HG03280 (cell line): ENCODE measurements at regions not wholly inside any gene's neighbourhood (a gene's known extent, or its start where the extent isn't known, plus 50 kb on each side); places are given as distances from the start of the nearest gene placed in this dataset.
"Not testable (repeated sequence)": the region's sequence is repeated elsewhere in the genome, so short reads cannot be mapped to it uniquely, and the experiment has no call there.

Experiments
- ATAC-seq: cut with Tn5 transposase; IDR thresholded peaks from one replicate; pipeline ENCODE4 v1.9.1; 2021; ENCODE audit warnings: mild to moderate bottlenecking, moderate library complexity; ENCODE audit not compliant: unreplicated experiment

- ATAC-seq, result no peak
Observed at GRCh38 chr1:30660241-30660640, 63.1 kb downstream of the MATN1 start.

GRCh38 chr1:30659702-30660101 is 63.7 kb downstream of the MATN1 start:
- ATAC-seq, result no peak

GRCh38 chr1:30658375-30658774 is 65.0 kb downstream of the MATN1 start:
- ATAC-seq, result not testable (repeated sequence)

GRCh38 chr1:30658014-30658336 is 65.4 kb downstream of the MATN1 start:
- no peak for ATAC-seq

DNA sequence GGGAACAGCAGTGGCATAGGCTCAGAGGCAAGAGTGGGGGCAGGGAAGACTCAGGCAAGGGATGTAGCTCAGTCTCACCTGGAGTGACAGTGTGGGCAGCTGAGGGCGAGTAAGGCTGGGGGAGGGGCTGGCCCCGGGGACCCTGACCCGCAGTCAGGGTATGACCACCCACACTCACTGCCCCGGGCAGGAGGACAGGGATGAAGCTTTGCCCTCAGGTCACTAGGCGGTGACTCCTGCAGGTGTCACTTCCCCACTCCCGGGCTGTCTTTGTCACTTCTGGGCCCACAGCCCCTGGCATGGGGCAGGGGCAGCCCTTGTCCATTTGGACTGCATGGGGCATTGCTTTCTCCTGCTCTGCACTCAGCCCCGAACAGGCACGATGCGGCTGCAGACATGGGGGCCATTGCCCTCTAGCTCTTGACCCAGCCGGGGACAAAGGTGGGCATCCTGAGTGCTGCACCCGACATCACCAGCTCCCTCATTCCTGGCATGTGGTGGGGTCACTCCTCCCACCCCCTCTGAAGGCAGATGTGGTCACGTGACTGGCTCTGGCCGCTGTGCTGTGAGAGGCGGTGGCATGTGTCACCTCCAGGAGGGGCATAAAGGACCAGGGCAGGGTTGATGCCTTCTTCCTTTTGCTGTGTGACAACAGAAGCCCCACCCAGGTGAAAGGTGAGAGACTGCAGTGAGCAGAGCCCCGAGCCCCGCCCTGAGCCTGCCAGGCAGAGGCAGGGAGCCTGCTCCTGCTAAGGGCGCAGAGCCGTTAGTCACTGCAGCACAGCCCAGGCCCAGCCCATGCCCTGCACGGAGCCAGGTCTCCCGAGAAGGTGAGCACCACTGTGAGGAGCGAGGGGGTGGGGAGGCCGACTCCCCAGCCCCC is 66.0 kb downstream of the MATN1 start:
- ATAC-seq, result no peak

- no peak for ATAC-seq
Observed at GRCh38 chr1:30656171-30656940, 67.0 kb downstream of the MATN1 start.

GRCh38 chr1:30655672-30656071 is 67.7 kb downstream of the MATN1 start:
- ATAC-seq, result no peak

- no peak for ATAC-seq
Observed at GRCh38 chr1:30654188-30654587, 69.2 kb downstream of the MATN1 start.

DNA sequence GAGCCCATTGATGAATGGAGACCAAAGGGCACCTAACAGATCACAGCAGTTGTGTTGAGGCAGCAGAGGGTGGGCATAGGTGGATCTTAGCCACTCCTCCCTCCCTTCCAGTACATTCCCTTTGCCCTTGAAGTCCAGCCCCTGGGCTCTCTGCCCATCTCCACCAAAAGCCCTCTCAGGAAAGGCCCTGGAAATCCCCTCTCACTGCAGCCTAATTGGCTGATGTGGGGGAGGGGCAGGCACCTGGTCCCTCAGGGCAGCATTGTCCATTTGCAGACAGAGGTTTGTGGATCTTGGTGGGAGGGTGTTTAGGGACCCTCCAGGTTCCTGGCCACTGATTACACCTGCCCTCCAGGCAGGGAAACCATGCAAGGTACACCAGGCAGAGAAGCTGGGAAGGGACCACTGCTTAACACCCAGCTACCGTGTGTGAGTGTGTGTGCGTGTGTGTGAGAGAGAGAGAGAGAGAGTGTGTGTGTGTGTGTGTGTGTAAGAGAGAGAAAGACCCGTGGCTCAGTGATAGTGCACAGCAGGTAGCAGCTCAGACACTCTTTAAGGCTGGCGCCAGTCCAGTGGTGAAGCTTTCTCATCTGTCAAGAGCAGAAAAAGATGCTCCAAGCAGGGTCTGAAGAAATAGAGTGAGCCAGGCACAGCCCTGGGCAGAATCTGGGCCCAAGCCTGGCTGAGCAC is 71.1 kb downstream of the MATN1 start:
- ATAC-seq, result no peak

DNA sequence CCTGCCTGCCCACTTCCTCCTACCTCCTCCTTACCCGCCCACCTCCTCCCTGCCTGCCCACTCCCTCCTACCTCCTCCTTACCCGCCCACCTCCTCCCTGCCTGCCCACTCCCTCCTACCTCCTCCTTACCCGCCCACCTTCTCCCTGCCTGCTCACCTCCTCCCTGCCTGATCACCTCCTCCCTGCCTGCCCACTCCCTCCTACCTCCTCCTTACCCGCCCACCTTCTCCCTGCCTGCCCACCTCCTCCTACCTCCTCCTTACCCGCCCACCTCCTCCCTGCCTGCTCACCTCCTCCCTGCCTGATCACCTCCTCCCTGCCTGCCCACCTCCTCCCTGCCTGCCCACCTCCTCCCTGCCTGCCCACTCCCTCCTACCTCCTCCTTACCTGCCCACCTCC is 72.0 kb downstream of the MATN1 start:
- ATAC-seq, result not testable (repeated sequence)

DNA sequence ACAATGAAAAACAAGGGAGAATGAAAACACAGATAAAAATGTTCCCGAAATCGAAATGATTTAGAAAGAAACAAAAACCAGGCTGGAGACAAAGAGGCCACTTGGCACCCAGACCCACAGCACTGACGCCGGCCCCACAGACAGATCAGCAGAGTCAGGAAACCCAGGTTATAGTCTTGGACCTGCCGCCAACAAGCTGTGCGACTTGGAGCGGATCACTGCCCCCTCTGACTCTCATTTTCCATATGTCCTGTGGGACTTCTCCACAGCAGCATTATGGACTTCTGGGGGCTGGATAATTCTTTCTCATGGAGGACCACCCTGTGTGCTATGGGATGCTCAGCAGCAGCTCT is 72.4 kb downstream of the MATN1 start:
- ATAC-seq, result no peak

GRCh38 chr1:30650038-30650967 is 73.1 kb downstream of the MATN1 start:
- no peak for ATAC-seq

- no peak for ATAC-seq
Observed at GRCh38 chr1:30649321-30649991, 73.9 kb downstream of the MATN1 start.

GRCh38 chr1:30648408-30649000 is 74.9 kb downstream of the MATN1 start:
- no peak for ATAC-seq

DNA sequence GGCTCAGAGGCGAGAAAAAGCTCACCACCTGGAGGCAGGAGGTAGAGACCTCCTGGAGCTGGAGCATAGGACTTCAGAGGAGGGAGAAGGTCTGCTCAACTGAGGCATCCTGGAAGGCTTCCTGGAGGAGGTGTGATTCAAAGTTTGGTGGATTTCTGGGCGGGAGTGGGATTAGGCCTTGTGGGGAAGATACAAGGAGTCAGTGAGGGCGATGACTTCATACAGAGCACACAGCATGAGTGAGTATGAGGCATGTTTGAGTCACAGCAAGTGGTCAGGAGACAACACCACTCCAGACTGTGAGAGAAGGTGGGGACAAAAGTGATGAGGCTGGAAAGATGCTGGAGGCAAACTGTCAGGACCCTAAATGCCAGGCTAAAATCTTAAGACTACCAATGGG is 77.6 kb downstream of the MATN1 start:
- ATAC-seq, result no peak

DNA sequence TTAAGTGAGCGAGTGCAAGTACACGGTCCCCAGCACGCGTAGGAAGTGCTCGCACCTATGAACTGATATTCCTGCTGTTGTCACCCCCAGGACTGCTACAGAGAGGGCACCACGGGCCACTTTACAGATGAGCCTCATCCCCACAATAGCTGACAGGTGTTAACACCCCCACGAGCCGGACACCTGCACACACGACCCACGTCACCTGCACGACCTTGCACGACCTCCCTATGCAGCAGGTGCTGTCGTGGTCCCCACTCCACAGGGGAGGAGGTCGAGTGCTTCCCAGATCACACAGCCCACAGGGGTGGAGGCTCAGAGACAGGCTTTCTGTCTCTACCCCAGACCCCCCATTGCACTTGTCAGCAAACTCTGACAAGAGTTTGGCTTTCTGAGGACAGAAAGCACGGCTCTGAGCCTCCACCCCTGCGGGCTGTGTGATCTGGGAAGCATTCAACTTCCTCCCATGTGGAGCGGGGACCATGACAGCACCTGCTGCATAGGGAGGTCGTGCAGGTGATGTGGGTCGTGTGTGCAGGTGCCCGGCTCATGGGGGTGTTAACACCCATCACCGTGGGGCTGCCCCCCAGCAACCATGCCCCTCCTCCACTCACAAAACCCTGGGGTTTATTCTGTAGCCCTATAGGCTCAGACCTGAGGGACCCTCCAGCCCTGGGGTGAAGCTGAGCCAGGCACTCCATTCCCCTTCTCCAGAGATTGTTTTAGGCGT is 80.8 kb downstream of the MATN1 start:
- ATAC-seq, result no peak

GRCh38 chr1:30641572-30642353 is 81.6 kb downstream of the MATN1 start:
- ATAC-seq, result no peak

DNA sequence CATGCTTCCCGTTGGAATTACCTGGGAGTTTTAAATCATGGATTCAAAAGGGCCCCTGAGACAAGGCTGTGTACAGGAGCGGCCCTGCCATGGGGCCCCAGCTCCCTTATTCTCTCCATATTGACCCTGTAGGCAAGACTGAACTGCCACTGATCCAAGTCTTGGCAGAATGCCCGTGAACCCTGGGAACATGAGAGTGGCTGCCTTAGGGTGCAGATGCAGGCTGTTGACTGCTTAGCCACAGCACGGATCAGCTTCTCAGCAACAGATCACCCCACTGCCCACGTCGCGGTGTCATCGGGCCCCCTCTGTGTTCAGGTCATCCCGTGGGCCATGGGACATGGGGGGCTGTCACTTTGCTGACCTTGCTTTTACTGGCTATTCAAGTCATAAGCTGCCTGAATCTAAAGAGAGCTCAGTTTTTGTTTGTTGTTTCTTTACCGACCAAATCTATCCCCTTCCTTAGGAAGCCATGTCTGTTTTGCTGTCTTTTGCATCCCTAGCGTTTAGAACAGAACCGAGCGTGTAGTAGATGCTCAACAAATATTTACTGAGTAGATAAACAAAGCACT is 83.4 kb downstream of the MATN1 start:
- no peak for ATAC-seq
